ENCODE measurements at regions not wholly inside any gene's neighbourhood (a gene's known extent, or its start where the extent isn't known, plus 50 kb on each side); places are given as distances from the start of the nearest gene placed in this dataset.

DNA sequence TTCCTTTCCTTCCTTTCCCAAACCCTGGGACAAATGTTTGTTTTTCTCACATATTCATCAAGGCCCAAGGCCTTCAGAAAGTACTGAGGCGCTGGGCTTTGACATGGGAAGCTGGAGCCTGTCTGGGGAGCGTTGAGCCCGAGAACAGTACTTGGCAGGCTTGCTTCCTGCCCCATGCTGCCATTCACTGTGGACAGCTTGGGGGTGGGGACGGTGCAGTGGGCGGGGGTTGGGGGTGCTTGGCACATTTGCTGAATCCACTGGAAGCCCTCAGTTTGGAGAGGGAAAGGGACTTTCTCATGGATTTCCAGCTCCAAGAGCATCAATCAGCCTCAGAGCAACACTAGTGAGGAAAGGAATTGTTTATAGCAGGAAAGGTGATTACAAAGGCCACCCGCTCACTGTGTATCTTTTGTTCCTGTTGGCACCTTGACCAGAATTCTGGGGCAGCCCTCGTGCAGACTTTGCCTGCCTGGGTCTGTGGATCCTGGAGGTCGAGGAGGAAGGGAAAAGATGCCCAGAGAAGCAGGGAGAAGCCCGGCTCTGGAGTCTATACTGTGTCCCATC, 199.8 kb upstream of the RGMA start:
- Histone ChIP-seq H3K23ac (ENCODE audit: low read length in 2 of 2) (no peak overlapping the region), H3K14ac (ENCODE audit: low read length in 2 of 2) (no peak overlapping the region), H3K27ac (ENCODE audit: low read length, poor library complexity, severe bottlenecking) (no peak overlapping the region), H3K9me3 (ENCODE audit: control insufficient read depth, low read length) (no peaks in the 10 kb centered on the region), H2AFZ (ENCODE audit: low read depth, low read length) (no peak overlapping the region), H2BK120ac (ENCODE audit: low read depth, low read length) (no peak overlapping the region), H2BK5ac (ENCODE audit: low read depth, low read length, poor library complexity, severe bottlenecking) (no peak overlapping the region), H2BK15ac (ENCODE audit: low read depth, poor library complexity, severe bottlenecking) (no peak overlapping the region), H2AK5ac (ENCODE audit: low read length, severe bottlenecking) (no peak overlapping the region), H3K4me1 (ENCODE audit: control insufficient read depth, insufficient read depth, low read depth, low read length) (no peaks in the 10 kb centered on the region), H4K91ac (ENCODE audit: low read length) (no peak overlapping the region), H2BK12ac (ENCODE audit: low read length in 2 of 2) (no peak overlapping the region), H4K8ac (ENCODE audit: low read length) (no peak overlapping the region), H3K4me3 (ENCODE audit: insufficient read depth in 1 of 2, low read depth in 1 of 2, low read length in 2 of 2) (no peak overlapping the region), H3K18ac (ENCODE audit: low read depth in 1 of 2, low read length in 2 of 2) (no peak overlapping the region), H3K4me2 (ENCODE audit: low read length, poor library complexity, severe bottlenecking) (no peak overlapping the region), H3K36me3 (ENCODE audit: control insufficient read depth in 1 of 2, insufficient read depth in 2 of 2, low read depth in 1 of 2, low read length in 2 of 2) (no peaks in the 10 kb centered on the region), H3K27me3 (ENCODE audit: control insufficient read depth in 1 of 2, insufficient read depth in 1 of 2, low read length in 2 of 2) (no peaks in the 10 kb centered on the region), H3K4ac (ENCODE audit: low read depth in 1 of 2, low read length in 2 of 2) (no peak overlapping the region), H3K9ac (ENCODE audit: low read length) (no peak overlapping the region), H3K79me1 (replicated peaks; ENCODE audit: low read length, poor library complexity, severe bottlenecking) (no peaks in the 10 kb centered on the region)
- no peak for DNase-seq
- WGBS: 52% methylated on average over 5 of the region's 9 CpGs

DNA sequence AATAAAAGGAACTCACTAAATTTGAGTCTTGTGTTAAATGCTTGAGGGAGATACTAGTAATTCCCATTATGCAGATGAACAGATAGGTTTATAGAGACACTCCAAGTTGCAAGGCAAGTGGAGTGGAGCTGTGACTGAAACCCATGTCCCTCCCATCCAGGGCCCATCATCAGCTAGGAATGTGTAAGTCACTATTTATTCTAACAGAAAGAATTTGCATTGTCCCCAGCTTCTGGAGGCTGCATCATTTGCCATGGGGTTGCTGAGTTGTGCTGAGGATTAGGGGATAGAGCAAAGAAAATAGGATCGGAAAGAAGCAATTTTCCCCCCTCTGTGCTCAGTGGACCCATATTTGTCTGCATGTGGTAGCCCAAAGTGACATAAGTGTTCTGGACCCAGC, 197.4 kb upstream of the RGMA start:
- Histone ChIP-seq H3K27me3 (ENCODE audit: control insufficient read depth in 1 of 2, insufficient read depth in 1 of 2, low read length in 2 of 2) (peaks cover 0 to 6% of the 10 kb centered on the region in 2 experiments), H4K91ac (ENCODE audit: low read length) (no peak overlapping the region), H3K36me3 (ENCODE audit: control insufficient read depth in 1 of 2, insufficient read depth in 2 of 2, low read depth in 1 of 2, low read length in 2 of 2) (no peaks in the 10 kb centered on the region), H3K4me3 (ENCODE audit: insufficient read depth in 1 of 2, low read depth in 1 of 2, low read length in 2 of 2) (no peak overlapping the region), H2BK12ac (ENCODE audit: low read length in 2 of 2) (no peak overlapping the region), H3K9me3 (ENCODE audit: control insufficient read depth, low read length) (peaks cover 6% of the 10 kb centered on the region), H3K23ac (ENCODE audit: low read length in 2 of 2) (no peak overlapping the region), H3K4ac (ENCODE audit: low read depth in 1 of 2, low read length in 2 of 2) (no peak overlapping the region), H3K4me1 (ENCODE audit: control insufficient read depth, insufficient read depth, low read depth, low read length) (no peaks in the 10 kb centered on the region), H3K27ac (ENCODE audit: low read length, poor library complexity, severe bottlenecking) (no peak overlapping the region), H3K14ac (ENCODE audit: low read length in 2 of 2) (no peak overlapping the region), H2AFZ (ENCODE audit: low read depth, low read length) (no peak overlapping the region), H3K9ac (ENCODE audit: low read length) (no peak overlapping the region), H2BK15ac (ENCODE audit: low read depth, poor library complexity, severe bottlenecking) (no peak overlapping the region), H2AK5ac (ENCODE audit: low read length, severe bottlenecking) (no peak overlapping the region), H2BK5ac (ENCODE audit: low read depth, low read length, poor library complexity, severe bottlenecking) (no peak overlapping the region), H3K79me1 (replicated peaks; ENCODE audit: low read length, poor library complexity, severe bottlenecking) (no peaks in the 10 kb centered on the region), H4K8ac (ENCODE audit: low read length) (no peak overlapping the region), H3K18ac (ENCODE audit: low read depth in 1 of 2, low read length in 2 of 2) (no peak overlapping the region), H2BK120ac (ENCODE audit: low read depth, low read length) (no peak overlapping the region), H3K4me2 (ENCODE audit: low read length, poor library complexity, severe bottlenecking) (no peak overlapping the region)
- WGBS: 83% methylated on average over 1 of the region's 1 CpG
- no peak for DNase-seq

GRCh38 chr15:93283854-93284253, 194.8 kb upstream of the RGMA start:
- Histone ChIP-seq H2BK15ac (ENCODE audit: low read depth, poor library complexity, severe bottlenecking) (no peak overlapping the region), H2AFZ (ENCODE audit: low read depth, low read length) (no peak overlapping the region), H4K8ac (ENCODE audit: low read length) (no peak overlapping the region), H3K14ac (ENCODE audit: low read length in 2 of 2) (no peak overlapping the region), H3K36me3 (ENCODE audit: control insufficient read depth in 1 of 2, insufficient read depth in 2 of 2, low read depth in 1 of 2, low read length in 2 of 2) (no peaks in the 10 kb centered on the region), H2BK12ac (ENCODE audit: low read length in 2 of 2) (no peak overlapping the region), H2BK5ac (ENCODE audit: low read depth, low read length, poor library complexity, severe bottlenecking) (no peak overlapping the region), H4K91ac (ENCODE audit: low read length) (no peak overlapping the region), H3K9me3 (ENCODE audit: control insufficient read depth, low read length) (peaks cover 8% of the 10 kb centered on the region), H3K4me3 (ENCODE audit: insufficient read depth in 1 of 2, low read depth in 1 of 2, low read length in 2 of 2) (no peak overlapping the region), H3K4ac (ENCODE audit: low read depth in 1 of 2, low read length in 2 of 2) (no peak overlapping the region), H3K27me3 (ENCODE audit: control insufficient read depth in 1 of 2, insufficient read depth in 1 of 2, low read length in 2 of 2) (peaks cover 0 to 10% of the 10 kb centered on the region in 2 experiments), H3K4me1 (ENCODE audit: control insufficient read depth, insufficient read depth, low read depth, low read length) (peaks cover 3% of the 10 kb centered on the region), H3K23ac (ENCODE audit: low read length in 2 of 2) (no peak overlapping the region), H3K18ac (ENCODE audit: low read depth in 1 of 2, low read length in 2 of 2) (no peak overlapping the region), H3K4me2 (ENCODE audit: low read length, poor library complexity, severe bottlenecking) (no peak overlapping the region), H2BK120ac (ENCODE audit: low read depth, low read length) (no peak overlapping the region), H3K79me1 (replicated peaks; ENCODE audit: low read length, poor library complexity, severe bottlenecking) (no peaks in the 10 kb centered on the region), H2AK5ac (ENCODE audit: low read length, severe bottlenecking) (no peak overlapping the region), H3K27ac (ENCODE audit: low read length, poor library complexity, severe bottlenecking) (no peak overlapping the region), H3K9ac (ENCODE audit: low read length) (no peak overlapping the region)
- WGBS: 60% methylated on average over 4 of the region's 4 CpGs
- DNase-seq: no peak

DNA sequence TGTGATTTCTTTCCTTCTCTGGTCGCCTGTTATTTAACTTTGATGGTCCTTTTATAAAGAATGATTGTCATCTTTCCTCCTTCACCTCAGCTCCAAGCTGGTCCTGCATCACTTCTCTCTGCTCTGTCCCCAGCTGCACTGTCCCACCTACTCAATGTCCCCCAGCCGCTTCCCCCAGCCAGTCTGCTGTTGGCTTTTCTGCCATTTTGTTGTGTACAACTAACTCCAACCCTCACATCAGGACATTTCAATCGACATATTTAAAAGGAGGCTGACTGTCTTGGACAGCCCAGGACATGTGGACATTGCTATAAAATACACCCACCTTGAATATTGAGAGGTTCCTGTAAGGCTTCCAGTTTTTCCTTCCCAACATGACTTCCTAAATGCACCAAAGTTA, 193.8 kb upstream of the RGMA start:
- no peak overlapping the region for H3K23ac ChIP-seq (ENCODE audit: low read length in 2 of 2)
- no peaks in the 10 kb centered on the region for H3K36me3 ChIP-seq (ENCODE audit: control insufficient read depth in 1 of 2, insufficient read depth in 2 of 2, low read depth in 1 of 2, low read length in 2 of 2)
- H3K79me1 ChIP-seq (replicated peaks; ENCODE audit: low read length, poor library complexity, severe bottlenecking): no peaks in the 10 kb centered on the region
- no peak overlapping the region for H3K9ac ChIP-seq (ENCODE audit: low read length)
- peaks cover 3% of the 10 kb centered on the region for H3K4me1 ChIP-seq (ENCODE audit: control insufficient read depth, insufficient read depth, low read depth, low read length)
- H3K4me3 ChIP-seq (ENCODE audit: insufficient read depth in 1 of 2, low read depth in 1 of 2, low read length in 2 of 2): no peak overlapping the region
- H3K4ac ChIP-seq (ENCODE audit: low read depth in 1 of 2, low read length in 2 of 2): no peak overlapping the region
- H2AFZ ChIP-seq (ENCODE audit: low read depth, low read length): no peak overlapping the region
- peaks cover 8% of the 10 kb centered on the region for H3K9me3 ChIP-seq (ENCODE audit: control insufficient read depth, low read length)
- no peak overlapping the region for H2BK5ac ChIP-seq (ENCODE audit: low read depth, low read length, poor library complexity, severe bottlenecking)
- H2AK5ac ChIP-seq (ENCODE audit: low read length, severe bottlenecking): no peak overlapping the region
- peaks cover 0 to 10% of the 10 kb centered on the region in 2 experiments for H3K27me3 ChIP-seq (ENCODE audit: control insufficient read depth in 1 of 2, insufficient read depth in 1 of 2, low read length in 2 of 2)
- no peak for DNase-seq
- no peak overlapping the region for H3K4me2 ChIP-seq (ENCODE audit: low read length, poor library complexity, severe bottlenecking)
- H2BK15ac ChIP-seq (ENCODE audit: low read depth, poor library complexity, severe bottlenecking): no peak overlapping the region
- H4K91ac ChIP-seq (ENCODE audit: low read length): no peak overlapping the region
- no peak overlapping the region for H2BK120ac ChIP-seq (ENCODE audit: low read depth, low read length)
- no peak overlapping the region for H2BK12ac ChIP-seq (ENCODE audit: low read length in 2 of 2)
- 48% methylated on average over 3 of the region's 3 CpGs for WGBS
- H4K8ac ChIP-seq (ENCODE audit: low read length): no peak overlapping the region
- H3K18ac ChIP-seq (ENCODE audit: low read depth in 1 of 2, low read length in 2 of 2): no peak overlapping the region
- H3K27ac ChIP-seq (ENCODE audit: low read length, poor library complexity, severe bottlenecking): no peak overlapping the region
- H3K14ac ChIP-seq (ENCODE audit: low read length in 2 of 2): no peak overlapping the region
